Naive thymus-derived CD8-positive, alpha-beta T cell (primary cell): ENCODE measurements at regions not wholly inside any gene's neighbourhood (a gene's known extent, or its start where the extent isn't known, plus 50 kb on each side); places are given as distances from the start of the nearest gene placed in this dataset.

ENCODE experiments used
- ATAC-seq, 2 donors: fragments of 150-1000 bp; cut with Tn5 transposase in 1 of 2; sonication (Bioruptor Pico), chemical (Tn5 transposase) in 1 of 2; 1 replicate in 1 of 2; 2 replicates in 1 of 2; pipeline ENCODE4 v1.10.0; 2021; ENCODE audit warnings: mild to moderate bottlenecking in 2 of 2, moderate library complexity in 2 of 2
- POLR2A ChIA-PET: fragments of 350-600 bp; sonication (Branson Sonifier 250); formaldehyde crosslinking; loops from one replicate; lab custom pipeline; 2021; ENCODE audit warnings: antibody characterized with exemption; lab: Charles Lee
- DNase-seq, 10 donors: peaks; one replicate each; pipeline versions ENCODE4 v3.0.0 to v3.0.0-alpha.2; 2020 to 2022
- H3K27ac Mint-ChIP-seq, 10 donors: one replicate each; pipeline ENCODE4 v1.8.0; 2020 to 2022; ENCODE audit warnings: mild to moderate bottlenecking in 10 of 10, mixed read lengths in 10 of 10, moderate library complexity in 4 of 10, inconsistent platforms in 1 of 10
- H3K27me3 Mint-ChIP-seq, 5 donors: one replicate each; pipeline ENCODE4 v1.8.0; 2021 to 2022; ENCODE audit warnings: mixed read lengths in 5 of 5
- H3K36me3 Mint-ChIP-seq, 3 donors: one replicate each; pipeline ENCODE4 v1.8.0; 2020 to 2022; ENCODE audit warnings: mixed read lengths in 3 of 3, mild to moderate bottlenecking in 2 of 3, inconsistent platforms in 1 of 3
- H3K4me1 Mint-ChIP-seq, 4 donors: one replicate each; pipeline ENCODE4 v1.8.0; 2021 to 2022; ENCODE audit warnings: mixed read lengths in 4 of 4
- H3K4me3 Mint-ChIP-seq, 10 donors: one replicate each; pipeline ENCODE4 v1.8.0; 2020 to 2022; ENCODE audit warnings: mild to moderate bottlenecking in 10 of 10, mixed read lengths in 10 of 10, moderate library complexity in 6 of 10, inconsistent platforms in 1 of 10
- H3K9me3 Mint-ChIP-seq, 9 donors: one replicate each; pipeline ENCODE4 v1.8.0; 2020 to 2022; ENCODE audit warnings: mixed read lengths in 9 of 9, mild to moderate bottlenecking in 3 of 9, inconsistent platforms in 1 of 9, moderate library complexity in 1 of 9

GRCh38 chr9:109549386-109549785, 51.3 kb upstream of the PTPN3 start:
- ATAC-seq (no peak), DNase-seq (no peak)
- H3K27me3 Mint-ChIP-seq = peaks cover 9 to 19% (median 14%) of the 10 kb centered on the region in 5 donors
- no peak overlapping the region for H3K4me3 Mint-ChIP-seq
- POLR2A ChIA-PET = no interaction called here
- no peaks in the 10 kb centered on the region for H3K4me1 Mint-ChIP-seq
- no peak overlapping the region for H3K27ac Mint-ChIP-seq
- H3K9me3 Mint-ChIP-seq = peaks cover 8 to 36% (median 23%) of the 10 kb centered on the region in 9 donors
- peaks cover 0 to 10% (median 0%) of the 10 kb centered on the region in 3 donors for H3K36me3 Mint-ChIP-seq

- H3K9me3 Mint-ChIP-seq = peaks cover 4 to 27% (median 14%) of the 10 kb centered on the region in 9 donors
- DNase-seq (no peak), ATAC-seq (no peak)
- H3K4me1 Mint-ChIP-seq = no peaks in the 10 kb centered on the region
- POLR2A ChIA-PET = no interaction called here
- peaks cover 12 to 22% (median 19%) of the 10 kb centered on the region in 5 donors for H3K27me3 Mint-ChIP-seq
- H3K4me3 Mint-ChIP-seq = no peak overlapping the region
- H3K36me3 Mint-ChIP-seq = peaks cover 0 to 8% (median 0%) of the 10 kb centered on the region in 3 donors
- no peak overlapping the region for H3K27ac Mint-ChIP-seq
These were observed 53.5 kb upstream of the PTPN3 start for GRCh38 chr9:109551651-109552050.

DNA sequence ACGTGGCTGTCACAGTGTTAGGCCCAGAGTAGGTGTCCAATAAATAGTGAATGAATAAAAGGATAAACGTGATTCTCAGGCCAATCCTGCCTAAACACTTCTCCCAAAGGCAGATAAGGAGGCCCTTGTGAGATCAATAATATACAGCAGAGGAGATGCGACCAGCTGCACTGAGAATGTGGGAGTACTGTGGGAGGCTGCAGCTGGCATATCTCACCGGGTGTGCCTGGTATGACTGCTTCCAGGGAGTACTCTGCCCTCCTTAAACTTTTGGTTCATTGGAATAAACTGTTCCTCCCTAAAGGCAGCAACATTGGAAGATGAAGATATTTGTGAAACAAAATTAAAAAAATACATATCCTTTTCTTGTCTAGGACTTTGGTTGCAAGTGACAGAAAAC, 57.1 kb upstream of the PTPN3 start:
- peaks cover 0 to 32% (median 3%) of the 10 kb centered on the region in 9 donors for H3K9me3 Mint-ChIP-seq
- H3K27me3 Mint-ChIP-seq = peaks cover 19 to 27% (median 22%) of the 10 kb centered on the region in 5 donors
- H3K27ac Mint-ChIP-seq = no peak overlapping the region
- DNase-seq (no peak), ATAC-seq (no peak)
- POLR2A ChIA-PET = no interaction called here
- no peak overlapping the region for H3K4me3 Mint-ChIP-seq
- no peaks in the 10 kb centered on the region for H3K36me3 Mint-ChIP-seq
- H3K4me1 Mint-ChIP-seq = no peaks in the 10 kb centered on the region

DNA sequence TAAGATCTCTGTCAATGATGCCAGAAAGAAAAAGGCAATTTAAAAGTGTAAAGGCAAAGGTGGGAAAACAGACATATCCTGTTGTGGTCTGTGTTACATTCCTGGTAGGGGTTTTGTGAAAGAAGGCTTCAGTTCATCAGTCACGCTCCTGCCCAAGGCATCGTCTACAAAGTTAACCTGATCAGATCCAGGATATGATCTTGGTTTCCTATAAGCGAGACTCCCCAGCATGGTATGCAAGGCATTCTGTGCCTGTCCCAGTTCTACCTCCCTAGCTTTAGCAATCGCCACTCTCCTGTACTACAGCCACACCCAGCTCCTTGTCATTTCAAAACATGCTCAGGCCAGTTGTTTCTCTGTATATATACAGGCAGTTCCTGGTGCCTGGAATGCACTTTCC, 58.0 kb upstream of the PTPN3 start:
- H3K4me1 Mint-ChIP-seq = peaks cover 0 to 2% (median 0%) of the 10 kb centered on the region in 4 donors
- no peaks in the 10 kb centered on the region for H3K36me3 Mint-ChIP-seq
- DNase-seq (no peak), ATAC-seq (no peak)
- H3K9me3 Mint-ChIP-seq = peaks cover 0 to 32% (median 4%) of the 10 kb centered on the region in 9 donors
- H3K4me3 Mint-ChIP-seq = no peak overlapping the region
- H3K27me3 Mint-ChIP-seq = peaks cover 19 to 32% (median 22%) of the 10 kb centered on the region in 5 donors
- POLR2A ChIA-PET = no interaction called here
- no peak overlapping the region for H3K27ac Mint-ChIP-seq

DNA sequence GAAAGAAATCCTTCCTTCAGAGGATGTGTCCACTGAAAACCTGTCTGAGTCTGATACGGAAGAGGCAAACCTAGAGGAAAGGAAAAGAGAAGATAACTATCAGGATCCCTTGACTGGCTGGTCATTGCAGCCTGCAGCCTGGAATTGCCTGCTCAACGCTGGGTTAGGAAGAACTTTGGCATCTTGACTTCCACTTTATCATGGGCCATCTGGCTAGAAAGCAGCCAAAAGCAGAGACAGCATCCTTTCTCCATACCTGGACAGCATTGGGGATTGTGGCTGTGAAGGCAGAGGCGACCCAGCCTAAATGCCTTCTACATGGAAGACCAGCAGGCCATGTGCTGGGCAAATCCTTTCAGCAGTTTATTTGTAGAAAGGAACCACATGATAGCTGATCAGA, 58.7 kb upstream of the PTPN3 start:
- DNase-seq (no peak), ATAC-seq (no peak)
- Mint-ChIP-seq H3K4me3 (no peak overlapping the region), H3K27ac (no peak overlapping the region), H3K9me3 (peaks cover 0 to 26% (median 4%) of the 10 kb centered on the region in 9 donors), H3K36me3 (no peaks in the 10 kb centered on the region), H3K27me3 (peaks cover 14 to 32% (median 19%) of the 10 kb centered on the region in 5 donors), H3K4me1 (peaks cover 0 to 2% (median 0%) of the 10 kb centered on the region in 4 donors)
- POLR2A ChIA-PET = no interaction called here

DNA sequence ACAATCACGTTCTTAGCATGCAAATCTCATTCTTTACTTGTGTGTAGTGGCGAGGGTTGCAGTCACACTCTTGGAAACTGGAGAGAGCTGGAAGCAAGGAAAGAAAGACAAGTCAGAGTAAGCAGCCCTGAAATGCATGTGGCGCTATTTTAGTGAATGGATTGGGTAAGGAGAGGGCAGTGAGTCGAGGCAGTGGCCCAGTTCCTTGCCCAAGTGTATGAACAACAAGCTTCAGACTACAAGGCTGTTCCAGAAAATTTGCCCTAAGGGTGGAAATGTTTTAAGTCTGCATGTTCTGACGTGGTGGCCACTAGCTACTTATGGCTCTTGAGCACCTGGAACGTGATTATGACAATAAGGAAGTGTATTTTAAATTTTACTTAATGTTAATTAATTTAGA, 59.4 kb upstream of the PTPN3 start:
- DNase-seq (no peak), ATAC-seq (no peak)
- no peak overlapping the region for H3K4me3 Mint-ChIP-seq
- peaks cover 0 to 20% (median 4%) of the 10 kb centered on the region in 9 donors for H3K9me3 Mint-ChIP-seq
- POLR2A ChIA-PET = no interaction called here
- H3K36me3 Mint-ChIP-seq = no peaks in the 10 kb centered on the region
- H3K4me1 Mint-ChIP-seq = peaks cover 0 to 2% (median 0%) of the 10 kb centered on the region in 4 donors
- H3K27ac Mint-ChIP-seq = no peak overlapping the region
- peaks cover 14 to 32% (median 17%) of the 10 kb centered on the region in 5 donors for H3K27me3 Mint-ChIP-seq

GRCh38 chr9:109558718-109559151, 60.6 kb upstream of the PTPN3 start:
- no peak overlapping the region for H3K27ac Mint-ChIP-seq

DNA sequence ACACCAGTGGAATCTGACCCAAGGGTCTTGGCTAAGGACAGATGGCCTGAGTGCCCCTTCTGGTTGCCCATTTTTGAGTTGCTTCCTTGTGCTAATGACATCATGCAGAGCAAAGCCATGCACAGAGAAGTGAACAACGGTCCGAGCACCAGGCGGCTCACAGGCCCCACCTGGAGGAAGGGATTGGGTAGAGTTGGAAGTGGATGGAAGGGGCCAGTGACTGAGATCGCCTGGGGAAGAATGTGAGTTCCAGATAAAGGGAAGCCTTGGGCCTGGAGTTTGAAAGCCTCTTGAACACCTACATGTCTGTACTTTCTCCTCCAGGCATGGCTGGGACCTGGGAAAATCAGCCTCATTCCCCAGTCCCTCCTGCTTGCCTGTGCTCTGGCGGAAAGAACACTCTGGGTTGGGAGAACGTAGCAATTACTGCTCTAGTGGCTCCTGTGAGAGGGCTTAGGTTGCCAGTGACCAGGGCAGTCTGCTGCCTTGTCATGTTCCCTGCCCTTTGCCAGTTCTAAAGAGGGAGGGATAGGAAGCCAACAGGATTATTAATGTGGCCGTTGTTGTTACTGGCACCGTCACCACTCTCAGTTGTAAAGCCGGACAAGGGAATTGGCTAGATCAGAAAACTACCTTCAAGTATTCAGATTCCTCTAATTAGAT, 62.5 kb upstream of the PTPN3 start:
- no peaks in the 10 kb centered on the region for H3K36me3 Mint-ChIP-seq
- H3K4me3 Mint-ChIP-seq = peak overlapping the region in 1 of 10 donors; percentile 11
- peaks cover 0 to 10% (median 0%) of the 10 kb centered on the region in 9 donors for H3K9me3 Mint-ChIP-seq
- H3K27me3 Mint-ChIP-seq = peaks cover 10 to 30% (median 11%) of the 10 kb centered on the region in 5 donors
- ATAC-seq = no peak
- POLR2A ChIA-PET = no interaction called here
- H3K27ac Mint-ChIP-seq = no peak overlapping the region
- DNase-seq = no peak
- H3K4me1 Mint-ChIP-seq = peaks cover 0 to 2% (median 0%) of the 10 kb centered on the region in 4 donors

More at GRCh38 chr9:109558718-109559151, 60.6 kb upstream of the PTPN3 start:
- DNase-seq (no peak), ATAC-seq (no peak)
- POLR2A ChIA-PET = no interaction called here
- Mint-ChIP-seq H3K9me3 (peaks cover 0 to 12% (median 0%) of the 10 kb centered on the region in 9 donors), H3K4me1 (peaks cover 0 to 2% (median 0%) of the 10 kb centered on the region in 4 donors), H3K27me3 (peaks cover 10 to 25% (median 13%) of the 10 kb centered on the region in 5 donors), H3K36me3 (no peaks in the 10 kb centered on the region), H3K4me3 (no peak overlapping the region)

- H3K4me1 Mint-ChIP-seq = peaks cover 0 to 2% (median 0%) of the 10 kb centered on the region in 4 donors
- no peaks in the 10 kb centered on the region for H3K36me3 Mint-ChIP-seq
- H3K27ac Mint-ChIP-seq = no peak overlapping the region
- ATAC-seq (no peak), DNase-seq (no peak)
- peaks cover 7 to 33% (median 11%) of the 10 kb centered on the region in 5 donors for H3K27me3 Mint-ChIP-seq
- no peak overlapping the region for H3K4me3 Mint-ChIP-seq
- H3K9me3 Mint-ChIP-seq = peaks cover 0 to 10% (median 0%) of the 10 kb centered on the region in 9 donors
- POLR2A ChIA-PET = no interaction called here
These were observed 63.0 kb upstream of the PTPN3 start for GRCh38 chr9:109561137-109561536.

DNA sequence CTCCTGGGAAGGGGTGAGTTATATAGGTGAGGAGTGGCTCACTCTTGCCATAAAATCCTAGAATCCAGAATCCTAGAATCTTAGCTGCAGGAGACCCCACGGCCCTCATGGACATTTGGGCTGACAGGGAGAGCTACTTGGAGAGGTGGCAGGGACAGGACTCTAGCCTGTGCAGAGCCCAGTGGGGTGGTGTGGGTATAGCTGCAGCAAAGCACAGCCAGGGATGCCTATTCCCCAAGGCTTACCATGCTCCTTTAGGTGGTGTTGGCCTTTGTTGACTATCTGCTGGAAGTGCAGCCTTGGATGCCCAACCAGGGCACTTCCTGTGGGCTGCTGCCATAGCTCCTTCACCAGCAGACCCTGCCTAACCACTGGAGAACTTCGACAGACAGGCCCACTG, 70.0 kb upstream of the PTPN3 start:
- Mint-ChIP-seq H3K9me3 (peaks cover 0 to 13% (median 0%) of the 10 kb centered on the region in 9 donors), H3K27me3 (peaks cover 6 to 44% (median 24%) of the 10 kb centered on the region in 5 donors), H3K27ac (no peak overlapping the region), H3K4me3 (no peak overlapping the region), H3K36me3 (no peaks in the 10 kb centered on the region), H3K4me1 (no peaks in the 10 kb centered on the region)
- DNase-seq (no peak), ATAC-seq (no peak)
- POLR2A ChIA-PET = no interaction called here

DNA sequence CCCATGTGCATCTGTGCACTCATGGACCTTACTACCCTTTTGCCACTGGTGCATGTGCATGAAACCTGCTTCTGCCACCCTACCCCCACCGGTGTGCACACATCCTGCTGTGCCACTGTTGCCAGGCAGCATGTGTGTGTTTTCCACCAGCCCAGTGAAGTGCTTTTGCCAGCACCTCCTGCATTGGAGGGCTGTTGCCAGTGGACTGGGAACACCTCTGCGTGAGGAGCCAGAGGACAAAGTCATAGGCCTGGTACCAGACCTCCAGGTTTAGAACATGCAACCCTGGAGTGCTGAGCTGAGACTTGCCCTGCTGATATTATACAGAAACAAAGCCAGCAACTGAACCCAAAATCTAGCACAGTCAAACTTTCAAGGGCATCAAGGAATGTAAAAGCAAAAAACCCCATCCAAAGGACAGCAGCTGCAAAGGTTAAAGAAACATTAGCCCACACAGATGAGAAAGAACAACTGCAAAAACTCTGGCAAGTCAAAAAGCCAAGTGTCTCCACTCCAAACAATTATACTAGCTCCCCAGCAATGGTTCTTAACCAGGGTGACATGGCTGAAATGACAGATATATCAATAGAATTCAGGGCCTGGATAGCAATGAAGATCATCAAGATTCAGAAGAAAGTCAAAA, 70.6 kb upstream of the PTPN3 start:
- no peaks in the 10 kb centered on the region for H3K36me3 Mint-ChIP-seq
- H3K27me3 Mint-ChIP-seq = peaks cover 6 to 44% (median 23%) of the 10 kb centered on the region in 5 donors
- H3K9me3 Mint-ChIP-seq = peaks cover 0 to 13% (median 0%) of the 10 kb centered on the region in 9 donors
- no peak overlapping the region for H3K27ac Mint-ChIP-seq
- H3K4me1 Mint-ChIP-seq = no peaks in the 10 kb centered on the region
- no peak overlapping the region for H3K4me3 Mint-ChIP-seq
- POLR2A ChIA-PET = no interaction called here
- ATAC-seq = no peak
- DNase-seq = no peak

- ATAC-seq (no peak), DNase-seq (no peak)
- H3K36me3 Mint-ChIP-seq = no peaks in the 10 kb centered on the region
- H3K27ac Mint-ChIP-seq = no peak overlapping the region
- peaks cover 0 to 18% (median 12%) of the 10 kb centered on the region in 5 donors for H3K27me3 Mint-ChIP-seq
- H3K9me3 Mint-ChIP-seq = peaks cover 0 to 5% (median 0%) of the 10 kb centered on the region in 9 donors
- H3K4me1 Mint-ChIP-seq = no peaks in the 10 kb centered on the region
- POLR2A ChIA-PET = no interaction called here
- no peak overlapping the region for H3K4me3 Mint-ChIP-seq
These were observed 76.2 kb upstream of the PTPN3 start for GRCh38 chr9:109574061-109574882.
